Activated CD8-positive, alpha-beta T cell treated with anti-CD3 and anti-CD28 coated beads, Interleukin-2, amount 10 ng/mL, durations not matched to agents 7 days and 5 days (primary cell): ENCODE measurements at regions not wholly inside any gene's neighbourhood (a gene's known extent, or its start where the extent isn't known, plus 50 kb on each side); places are given as distances from the start of the nearest gene placed in this dataset.
A peak's percentile ranks its signal among the peaks of the same experiment; 100 is the strongest.

Experiments
- ATAC-seq: fragments of 150-1000 bp; cut with Tn5 transposase; one replicate; pipeline ENCODE4 v1.10.0; 2021; ENCODE audit warnings: moderate library complexity
- CTCF ChIA-PET: fragments of 350-600 bp; sonication (Branson Sonifier 250); formaldehyde crosslinking; loops from one replicate; lab custom pipeline; 2021; ENCODE audit warnings: antibody characterized with exemption; lab: Charles Lee
- POLR2A ChIA-PET: fragments of 350-600 bp; sonication (Branson Sonifier 250); formaldehyde crosslinking; loops from one replicate; lab custom pipeline; 2021; ENCODE audit warnings: antibody characterized with exemption; lab: Charles Lee
- DNase-seq: peaks from one replicate; pipeline ENCODE4 v3.0.0-alpha.2; 2020
- H3K27ac Mint-ChIP-seq: one replicate; pipeline ENCODE4 v1.8.0; 2021; ENCODE audit warnings: mild to moderate bottlenecking, mixed read lengths
- H3K27me3 Mint-ChIP-seq: one replicate; pipeline ENCODE4 v1.8.0; 2021; ENCODE audit warnings: low read depth, mixed read lengths
- H3K36me3 Mint-ChIP-seq: one replicate; pipeline ENCODE4 v1.8.0; 2021; ENCODE audit warnings: low read depth, mixed read lengths
- H3K4me1 Mint-ChIP-seq: one replicate; pipeline ENCODE4 v1.8.0; 2021; ENCODE audit warnings: low read depth, mixed read lengths
- H3K4me3 Mint-ChIP-seq: one replicate; pipeline ENCODE4 v1.8.0; 2021; ENCODE audit warnings: mild to moderate bottlenecking, mixed read lengths
- H3K9me3 Mint-ChIP-seq: one replicate; pipeline ENCODE4 v1.8.0; 2022; ENCODE audit warnings: mixed read lengths; ENCODE audit not compliant: insufficient read depth

- CTCF ChIA-PET, result interaction anchor here (4.3 kb wide), 1 partner anchor 208 kb away, joined by 34 read pairs; no protein-coding TSS in a partner anchor
- H3K27me3 Mint-ChIP-seq, result no peaks in the 10 kb centered on the region
- H3K27ac Mint-ChIP-seq, result no peak overlapping the region
- H3K9me3 Mint-ChIP-seq, result no peaks in the 10 kb centered on the region
- H3K36me3 Mint-ChIP-seq, result no peaks in the 10 kb centered on the region
- H3K4me3 Mint-ChIP-seq, result no peak overlapping the region
- ATAC-seq, result no peak
- POLR2A ChIA-PET, result no interaction called here
- no peak for DNase-seq
- H3K4me1 Mint-ChIP-seq, result no peaks in the 10 kb centered on the region
These were observed 313.3 kb downstream of the MBD2 start for GRCh38 chr18:53911200-53911599.

- H3K27ac Mint-ChIP-seq, result no peak overlapping the region
- H3K27me3 Mint-ChIP-seq, result no peaks in the 10 kb centered on the region
- no peaks in the 10 kb centered on the region for H3K4me1 Mint-ChIP-seq
- CTCF ChIA-PET, result interaction anchor here (0.6 to 4.3 kb wide), 4 partner anchors 206 to 212 kb away, joined by 3 to 34 read pairs (median 3); no protein-coding TSS in a partner anchor
- H3K36me3 Mint-ChIP-seq, result no peaks in the 10 kb centered on the region
- H3K4me3 Mint-ChIP-seq, result no peak overlapping the region
- peak; percentile 51 for DNase-seq
- POLR2A ChIA-PET, result interaction anchor here (0.6 kb wide), 1 partner anchor 275 kb away, joined by 4 read pairs; no protein-coding TSS in a partner anchor
- H3K9me3 Mint-ChIP-seq, result no peaks in the 10 kb centered on the region
- peak; percentile 36 for ATAC-seq
These were observed 314.8 kb downstream of the MBD2 start for GRCh38 chr18:53909668-53910067.

GRCh38 chr18:53907921-53908320 lies 316.5 kb downstream of the MBD2 start:
- Mint-ChIP-seq H3K4me3 (no peak overlapping the region), H3K9me3 (no peaks in the 10 kb centered on the region), H3K27me3 (no peaks in the 10 kb centered on the region), H3K4me1 (no peaks in the 10 kb centered on the region), H3K36me3 (no peaks in the 10 kb centered on the region), H3K27ac (no peak overlapping the region)
- ATAC-seq (no peak), DNase-seq (no peak)
- POLR2A ChIA-PET, result no interaction called here
- CTCF ChIA-PET, result interaction anchor here (1.2 to 4.3 kb wide), 4 partner anchors 15 to 315 kb away, joined by 3 to 34 read pairs (median 8); no protein-coding TSS in a partner anchor

GRCh38 chr18:53906681-53907080 lies 317.8 kb downstream of the MBD2 start:
- ChIA-PET CTCF (interaction anchor here (4.3 kb wide), 1 partner anchor 213 kb away, joined by 34 read pairs; no protein-coding TSS in a partner anchor), POLR2A (no interaction called here)
- DNase-seq (no peak), ATAC-seq (no peak)
- H3K4me1 Mint-ChIP-seq, result no peaks in the 10 kb centered on the region
- no peaks in the 10 kb centered on the region for H3K36me3 Mint-ChIP-seq
- H3K27me3 Mint-ChIP-seq, result no peaks in the 10 kb centered on the region
- H3K9me3 Mint-ChIP-seq, result no peaks in the 10 kb centered on the region
- no peak overlapping the region for H3K27ac Mint-ChIP-seq
- H3K4me3 Mint-ChIP-seq, result no peak overlapping the region

GRCh38 chr18:53894675-53895442 lies 329.6 kb downstream of the MBD2 start:
- Mint-ChIP-seq H3K27me3 (peaks cover 2% of the 10 kb centered on the region), H3K4me3 (no peak overlapping the region), H3K9me3 (no peaks in the 10 kb centered on the region), H3K36me3 (no peaks in the 10 kb centered on the region), H3K27ac (no peak overlapping the region), H3K4me1 (no peaks in the 10 kb centered on the region)
- ATAC-seq (no peak), DNase-seq (no peak)
- CTCF ChIA-PET, result no interaction called here
- POLR2A ChIA-PET, result no interaction called here

- Mint-ChIP-seq H3K9me3 (no peaks in the 10 kb centered on the region), H3K4me3 (no peak overlapping the region), H3K27me3 (peaks cover 2% of the 10 kb centered on the region), H3K36me3 (no peaks in the 10 kb centered on the region), H3K4me1 (no peaks in the 10 kb centered on the region), H3K27ac (no peak overlapping the region)
- ChIA-PET CTCF (no interaction called here), POLR2A (no interaction called here)
- no peak for ATAC-seq
- no peak for DNase-seq
These were observed 337.0 kb downstream of the MBD2 start for GRCh38 chr18:53887447-53887846.

- no peaks in the 10 kb centered on the region for H3K9me3 Mint-ChIP-seq
- no peaks in the 10 kb centered on the region for H3K27me3 Mint-ChIP-seq
- no peaks in the 10 kb centered on the region for H3K36me3 Mint-ChIP-seq
- ChIA-PET CTCF (no interaction called here), POLR2A (no interaction called here)
- DNase-seq, result no peak
- ATAC-seq, result no peak
- no peak overlapping the region for H3K4me3 Mint-ChIP-seq
- no peak overlapping the region for H3K27ac Mint-ChIP-seq
- H3K4me1 Mint-ChIP-seq, result no peaks in the 10 kb centered on the region
These were observed 338.4 kb downstream of the MBD2 start for GRCh38 chr18:53886058-53886457.

- DNase-seq (no peak), ATAC-seq (no peak)
- H3K9me3 Mint-ChIP-seq, result no peaks in the 10 kb centered on the region
- no peak overlapping the region for H3K4me3 Mint-ChIP-seq
- no peaks in the 10 kb centered on the region for H3K27me3 Mint-ChIP-seq
- no peak overlapping the region for H3K27ac Mint-ChIP-seq
- ChIA-PET CTCF (no interaction called here), POLR2A (no interaction called here)
- H3K36me3 Mint-ChIP-seq, result no peaks in the 10 kb centered on the region
- no peaks in the 10 kb centered on the region for H3K4me1 Mint-ChIP-seq
These were observed 340.7 kb downstream of the MBD2 start for GRCh38 chr18:53883771-53884170.

- CTCF ChIA-PET, result no interaction called here
- no peak for DNase-seq
- ATAC-seq, result no peak
- Mint-ChIP-seq H3K27me3 (no peaks in the 10 kb centered on the region), H3K4me1 (no peaks in the 10 kb centered on the region), H3K27ac (no peak overlapping the region), H3K9me3 (no peaks in the 10 kb centered on the region), H3K36me3 (no peaks in the 10 kb centered on the region), H3K4me3 (no peak overlapping the region)
- POLR2A ChIA-PET, result no interaction called here
These were observed 350.4 kb downstream of the MBD2 start for GRCh38 chr18:53874103-53874502.

GRCh38 chr18:53864770-53865169 lies 359.7 kb downstream of the MBD2 start:
- H3K4me1 Mint-ChIP-seq, result no peaks in the 10 kb centered on the region
- ATAC-seq, result no peak
- CTCF ChIA-PET, result no interaction called here
- no peak overlapping the region for H3K4me3 Mint-ChIP-seq
- no peaks in the 10 kb centered on the region for H3K36me3 Mint-ChIP-seq
- H3K9me3 Mint-ChIP-seq, result no peaks in the 10 kb centered on the region
- H3K27me3 Mint-ChIP-seq, result no peaks in the 10 kb centered on the region
- POLR2A ChIA-PET, result no interaction called here
- H3K27ac Mint-ChIP-seq, result no peak overlapping the region
- DNase-seq, result no peak

- H3K4me3 Mint-ChIP-seq, result no peak overlapping the region
- no peaks in the 10 kb centered on the region for H3K4me1 Mint-ChIP-seq
- H3K27me3 Mint-ChIP-seq, result no peaks in the 10 kb centered on the region
- POLR2A ChIA-PET, result no interaction called here
- no peak overlapping the region for H3K27ac Mint-ChIP-seq
- DNase-seq, result no peak
- no peaks in the 10 kb centered on the region for H3K9me3 Mint-ChIP-seq
- CTCF ChIA-PET, result no interaction called here
- ATAC-seq, result no peak
- H3K36me3 Mint-ChIP-seq, result no peaks in the 10 kb centered on the region
These were observed 361.5 kb downstream of the MBD2 start for GRCh38 chr18:53862921-53863320.

GRCh38 chr18:53861185-53861584 lies 363.3 kb downstream of the MBD2 start:
- Mint-ChIP-seq H3K9me3 (no peaks in the 10 kb centered on the region), H3K36me3 (no peaks in the 10 kb centered on the region), H3K27me3 (no peaks in the 10 kb centered on the region), H3K4me3 (no peak overlapping the region), H3K27ac (no peak overlapping the region), H3K4me1 (no peaks in the 10 kb centered on the region)
- POLR2A ChIA-PET, result no interaction called here
- DNase-seq, result no peak
- ATAC-seq, result no peak
- CTCF ChIA-PET, result no interaction called here
